ENCODE measurements at regions not wholly inside any gene's neighbourhood (a gene's known extent, or its start where the extent isn't known, plus 50 kb on each side); places are given as distances from the start of the nearest gene placed in this dataset.

- no peak for TF ChIP-seq POLR2A (IDR thresholded peaks at IDR 0.05)
- no peak for TF ChIP-seq CTCF (IDR thresholded peaks at IDR 0.05)
- H3K27me3 ChIP-seq, result no peaks in the 10 kb centered on the region
- no peaks in the 10 kb centered on the region for H3K4me1 ChIP-seq
- intact Hi-C loops (cut with DNase I), result no loop called here
- H3K4me3 ChIP-seq, result no peak overlapping the region
- DNase-seq, result no peak
- peaks cover 0 to 3% (median 0%) of the 10 kb centered on the region in 4 donors for H3K9me3 ChIP-seq
- no peak for ATAC-seq
- H3K27ac ChIP-seq, result no peak overlapping the region
- no peaks in the 10 kb centered on the region for H3K36me3 ChIP-seq
Observed at GRCh38 chr4:30879855-30880598, 159.9 kb downstream of the PCDH7 start.

- Histone ChIP-seq H3K36me3 (no peaks in the 10 kb centered on the region), H3K4me1 (no peaks in the 10 kb centered on the region), H3K27me3 (no peaks in the 10 kb centered on the region), H3K9me3 (peaks cover 0 to 3% (median 0%) of the 10 kb centered on the region in 4 donors), H3K4me3 (no peak overlapping the region), H3K27ac (no peak overlapping the region)
- DNase-seq (no peak), ATAC-seq (no peak)
- TF ChIP-seq POLR2A (IDR thresholded peaks at IDR 0.05) (no peak), CTCF (IDR thresholded peaks at IDR 0.05) (no peak)
- intact Hi-C loops (cut with DNase I), result no loop called here
- 17% methylated on average over 2 of the region's 2 CpGs for whole genome bisulfite sequencing (ENCODE audit: insufficient coverage, low coverage, low lambda C conversion rate, missing lambda C conversion rate)
Observed at GRCh38 chr4:30881985-30882384, 161.8 kb downstream of the PCDH7 start.

- Histone ChIP-seq H3K27ac (no peak overlapping the region), H3K9me3 (peaks cover 0 to 3% (median 0%) of the 10 kb centered on the region in 4 donors), H3K27me3 (no peaks in the 10 kb centered on the region), H3K4me3 (no peak overlapping the region), H3K4me1 (no peaks in the 10 kb centered on the region), H3K36me3 (no peaks in the 10 kb centered on the region)
- TF ChIP-seq CTCF (IDR thresholded peaks at IDR 0.05) (no peak), POLR2A (IDR thresholded peaks at IDR 0.05) (no peak)
- no peak for DNase-seq
- intact Hi-C loops (cut with DNase I), result no loop called here
- ATAC-seq, result no peak
- 69% methylated on average over 1 of the region's 1 CpG for WGBS (ENCODE audit: insufficient coverage, low coverage, low lambda C conversion rate, missing lambda C conversion rate)
Observed at GRCh38 chr4:30882443-30882842, 162.3 kb downstream of the PCDH7 start.

- TF ChIP-seq POLR2A (IDR thresholded peaks at IDR 0.05), result no peak
- no peak for TF ChIP-seq CTCF (IDR thresholded peaks at IDR 0.05)
- intact Hi-C loops (cut with DNase I), result no loop called here
- WGBS (ENCODE audit: insufficient coverage, low coverage, low lambda C conversion rate, missing lambda C conversion rate), result 40% methylated on average over 7 of the region's 7 CpGs
- no peak for ATAC-seq
- Histone ChIP-seq H3K4me1 (no peaks in the 10 kb centered on the region), H3K4me3 (no peak overlapping the region), H3K36me3 (no peaks in the 10 kb centered on the region), H3K27ac (no peak overlapping the region), H3K9me3 (peaks cover 0 to 3% (median 0%) of the 10 kb centered on the region in 4 donors), H3K27me3 (no peaks in the 10 kb centered on the region)
- no peak for DNase-seq
Observed at GRCh38 chr4:30882995-30883675, 163.0 kb downstream of the PCDH7 start.

All from right lobe of liver (tissue), 6 donors.